Midbrain (tissue), 1 donor: ENCODE measurements at regions not wholly inside any gene's neighbourhood (a gene's known extent, or its start where the extent isn't known, plus 50 kb on each side); places are given as distances from the start of the nearest gene placed in this dataset.

Source experiments
- DNase-seq: peaks from one replicate; lab custom pipeline; 2025; lab: John Stamatoyannopoulos, UW

GRCh38 chr20:6886065-6886729, 118.7 kb downstream of the BMP2 start:
- no peak for DNase-seq

- no peak for DNase-seq
Measured at GRCh38 chr20:6887966-6888365, 120.5 kb downstream of the BMP2 start.

DNA sequence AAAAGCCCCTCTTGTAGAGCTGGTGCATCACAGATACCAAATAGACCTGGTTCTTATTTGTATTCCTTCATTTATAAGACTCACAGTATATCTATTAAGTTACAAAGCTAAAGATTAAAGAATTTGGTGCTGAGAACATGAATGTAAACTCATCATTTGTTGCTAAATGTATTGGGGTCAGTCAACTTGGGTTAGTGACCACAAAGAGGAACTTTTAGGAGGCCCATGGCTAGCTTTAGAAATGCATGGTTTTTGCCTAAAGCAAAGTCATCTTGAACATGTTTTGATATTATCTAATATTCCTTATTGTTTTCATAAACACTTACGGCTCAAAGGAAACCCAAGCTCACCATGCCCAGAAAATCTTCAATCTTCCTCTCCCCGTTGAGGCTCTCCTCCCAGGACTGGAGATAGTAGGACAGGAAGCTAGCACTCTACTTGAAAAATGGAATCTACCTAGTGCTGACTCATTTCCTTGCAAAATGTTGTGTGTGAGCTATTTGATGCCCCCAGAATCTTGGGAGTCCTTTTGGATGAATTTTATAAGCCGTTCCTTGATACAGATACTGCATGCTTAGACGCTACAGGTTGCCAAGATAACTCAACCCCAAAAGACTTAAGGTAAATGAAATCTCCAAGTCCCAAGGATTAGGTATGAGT, 121.4 kb downstream of the BMP2 start:
- no peak for DNase-seq

GRCh38 chr20:6892724-6893123, 125.2 kb downstream of the BMP2 start:
- no peak for DNase-seq

DNA sequence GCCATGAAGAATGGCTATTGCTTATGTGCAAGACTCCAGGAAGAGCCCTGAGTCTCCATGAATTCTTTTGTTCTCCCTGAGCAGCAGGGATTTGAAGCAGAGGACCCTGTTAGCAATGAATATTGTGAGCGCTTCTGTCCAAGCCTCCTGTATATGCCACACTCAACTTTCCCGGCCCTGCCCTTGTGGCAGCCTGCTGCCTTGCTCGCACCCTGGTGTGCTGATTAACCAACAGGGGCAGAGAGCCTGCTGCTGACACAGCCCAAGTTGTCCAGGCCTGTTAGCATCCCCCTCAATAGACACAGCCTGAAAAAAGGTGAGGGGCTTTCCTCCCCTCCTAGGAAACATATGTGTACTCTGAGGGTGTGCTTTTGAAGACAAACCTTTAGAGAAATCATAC, 131.4 kb downstream of the BMP2 start:
- DNase-seq = no peak

GRCh38 chr20:6906871-6907270, 139.4 kb downstream of the BMP2 start:
- DNase-seq = no peak

- DNase-seq = no peak
Measured at GRCh38 chr20:6908673-6909072, 141.2 kb downstream of the BMP2 start.

- no peak for DNase-seq
Measured at GRCh38 chr20:6909608-6910007, 142.1 kb downstream of the BMP2 start.

DNA sequence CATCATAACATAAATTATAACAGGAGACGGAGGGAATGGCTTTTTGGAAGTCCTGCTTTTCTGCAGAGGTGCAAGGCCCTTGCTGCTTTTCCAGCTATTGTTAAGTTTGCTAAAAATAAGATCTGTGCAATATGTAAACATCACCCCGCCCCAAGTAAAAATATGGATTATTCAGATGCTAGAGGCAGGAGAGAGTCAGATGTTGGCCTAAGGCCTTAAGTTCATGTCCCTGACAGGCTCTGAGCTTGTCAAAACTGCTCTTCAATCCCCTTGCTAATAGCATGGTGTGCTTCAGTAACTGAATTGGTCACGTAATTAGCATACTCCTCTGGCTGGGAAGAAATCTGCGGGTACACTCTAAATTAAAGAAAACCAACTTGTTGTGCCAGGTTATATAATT, 147.5 kb downstream of the BMP2 start:
- no peak for DNase-seq

GRCh38 chr20:6916938-6917337, 149.5 kb downstream of the BMP2 start:
- DNase-seq = no peak

- no peak for DNase-seq
Measured at GRCh38 chr20:6919792-6920468, 152.4 kb downstream of the BMP2 start.

DNA sequence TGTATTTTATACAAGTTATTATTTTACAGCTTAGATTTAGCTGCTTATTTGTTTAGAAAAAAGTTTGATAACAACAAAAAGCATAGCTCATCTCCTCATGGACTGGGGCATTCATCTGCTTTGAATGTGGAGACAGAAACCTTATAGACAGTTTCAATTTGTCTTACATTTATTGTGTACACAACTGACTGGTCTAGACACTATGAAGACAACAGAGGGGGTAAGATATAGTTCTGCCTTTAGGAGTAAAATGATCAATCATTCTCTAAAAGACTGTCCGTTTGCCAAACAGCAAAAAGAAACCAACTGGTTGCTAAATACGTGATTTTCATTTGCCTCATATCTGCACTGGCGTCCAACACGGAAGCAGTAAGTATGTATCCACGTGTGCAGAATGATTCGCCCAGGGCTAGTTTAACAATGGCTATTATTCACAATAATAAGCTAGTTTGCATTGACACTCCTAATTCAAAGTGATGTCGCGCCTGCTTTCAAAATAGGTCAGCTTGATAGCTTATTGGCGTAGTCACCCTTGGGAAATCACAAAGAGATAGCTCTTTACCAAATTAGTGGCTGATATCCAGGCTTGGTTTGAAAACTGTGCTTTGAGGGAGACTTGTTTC, 153.6 kb downstream of the BMP2 start:
- no peak for DNase-seq

DNA sequence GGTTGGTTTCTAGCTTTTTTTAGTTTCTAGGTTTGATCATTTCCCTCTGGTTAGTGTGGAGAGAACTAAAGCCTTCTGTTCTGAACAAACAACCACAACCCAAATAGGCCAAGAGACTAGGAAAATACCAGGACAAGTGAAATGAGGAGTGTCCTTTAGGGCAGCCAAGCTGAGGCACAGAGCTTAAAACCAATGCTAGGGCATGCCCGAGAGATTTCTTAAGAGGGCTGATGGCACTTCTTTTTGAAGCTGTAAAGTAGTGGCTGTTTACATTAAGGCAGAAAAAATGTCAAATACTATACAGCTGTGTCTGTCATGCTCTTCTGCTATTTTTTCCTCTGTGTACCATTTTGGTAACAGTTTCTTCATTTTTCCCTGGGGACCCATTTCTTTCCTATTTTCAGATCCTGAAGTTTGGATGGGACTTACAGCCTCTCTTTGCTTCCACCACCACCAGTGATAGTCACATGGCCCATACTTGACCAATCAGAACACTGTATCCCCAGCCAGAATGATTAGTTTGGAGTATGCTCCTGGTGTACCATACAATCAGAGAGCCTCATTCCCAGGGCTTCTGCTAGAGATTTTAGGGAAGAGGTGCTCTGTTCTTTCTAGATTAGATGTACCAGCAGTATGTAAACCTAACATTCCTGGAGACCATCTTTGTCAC, 154.4 kb downstream of the BMP2 start:
- no peak for DNase-seq

DNA sequence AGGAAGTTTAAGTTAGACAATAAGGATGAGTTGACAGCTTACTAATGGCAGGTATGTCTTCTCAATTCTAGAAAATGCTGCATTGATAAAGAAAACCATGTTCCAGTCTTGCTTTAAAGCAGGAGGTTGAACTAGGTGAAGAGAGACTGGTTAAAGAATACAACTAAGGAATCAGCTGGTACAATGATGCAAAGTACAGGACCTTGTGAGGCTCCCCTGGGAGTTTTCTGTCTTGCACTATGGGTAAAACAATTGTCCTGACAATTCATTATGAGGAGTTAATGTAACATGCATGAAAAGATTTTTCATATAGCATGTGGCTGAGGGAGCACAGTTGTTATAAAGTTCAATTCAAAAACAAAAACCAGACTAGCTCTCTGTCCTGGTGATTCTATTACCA, 157.2 kb downstream of the BMP2 start:
- DNase-seq = no peak

DNA sequence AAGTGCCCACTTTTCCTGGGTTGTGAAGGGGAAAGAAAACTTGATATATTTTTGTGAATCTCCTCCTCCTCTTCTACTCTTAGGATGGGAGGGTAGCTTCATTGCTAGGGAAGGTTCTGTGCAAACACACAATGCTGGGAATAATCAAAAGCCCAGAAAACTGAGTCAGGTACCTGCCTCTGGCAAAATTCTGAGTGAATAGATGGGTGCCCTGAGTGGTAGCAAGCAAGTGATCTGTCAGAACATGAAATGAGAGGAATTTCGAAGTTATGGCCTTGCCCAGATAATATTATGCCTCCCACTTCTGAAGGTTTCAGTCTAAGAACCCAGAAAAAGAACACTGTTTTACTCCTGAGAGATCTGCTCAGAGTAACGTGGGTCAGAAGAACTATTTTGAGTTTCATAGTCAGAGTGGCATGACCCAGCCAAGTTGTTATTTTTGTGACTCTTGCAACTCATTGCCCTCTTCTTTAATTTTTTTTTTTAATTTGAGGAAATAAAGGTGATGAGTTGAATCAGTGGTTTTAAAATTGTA, 158.3 kb downstream of the BMP2 start:
- no peak for DNase-seq

DNA sequence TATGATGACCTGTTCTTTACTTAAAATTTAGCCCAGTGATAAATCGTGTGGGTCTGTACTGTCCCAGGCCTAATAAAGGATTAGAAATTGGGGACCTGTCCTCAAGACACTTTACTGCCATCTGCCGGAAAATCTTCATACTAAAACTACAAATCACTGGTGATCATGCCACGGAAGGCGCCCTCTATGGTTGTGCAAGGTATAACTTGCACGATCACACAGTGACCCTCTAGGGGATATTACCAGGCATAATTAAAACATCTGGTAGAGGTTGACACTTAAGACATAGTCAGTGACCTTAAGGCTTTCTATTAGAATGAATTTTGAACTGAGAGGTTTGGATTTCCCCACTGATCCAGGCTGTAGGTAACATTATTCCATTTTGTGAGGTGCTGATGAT, 172.6 kb downstream of the BMP2 start:
- DNase-seq = no peak

GRCh38 chr20:6940876-6941275, 173.4 kb downstream of the BMP2 start:
- no peak for DNase-seq

DNA sequence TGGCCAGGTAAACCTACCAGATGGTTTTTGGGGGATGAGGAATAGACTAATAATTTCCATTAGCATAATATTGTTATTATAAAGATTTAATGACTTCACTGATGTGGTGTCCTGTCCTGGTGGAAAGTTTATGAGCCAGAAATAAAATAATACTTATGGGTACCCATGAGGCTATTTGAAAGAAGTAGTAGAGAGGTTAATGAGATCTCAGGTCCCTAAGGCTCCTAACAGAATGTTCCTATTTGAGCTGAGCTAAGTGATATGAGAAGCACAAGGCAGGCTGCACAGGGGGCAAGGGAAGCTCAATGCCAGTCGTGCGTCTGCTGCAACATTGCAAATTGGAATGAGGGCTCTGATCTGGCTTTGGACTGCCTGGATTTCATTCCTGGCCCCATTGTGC, 174.1 kb downstream of the BMP2 start:
- no peak for DNase-seq

GRCh38 chr20:6942266-6942665, 174.8 kb downstream of the BMP2 start:
- DNase-seq = no peak

DNA sequence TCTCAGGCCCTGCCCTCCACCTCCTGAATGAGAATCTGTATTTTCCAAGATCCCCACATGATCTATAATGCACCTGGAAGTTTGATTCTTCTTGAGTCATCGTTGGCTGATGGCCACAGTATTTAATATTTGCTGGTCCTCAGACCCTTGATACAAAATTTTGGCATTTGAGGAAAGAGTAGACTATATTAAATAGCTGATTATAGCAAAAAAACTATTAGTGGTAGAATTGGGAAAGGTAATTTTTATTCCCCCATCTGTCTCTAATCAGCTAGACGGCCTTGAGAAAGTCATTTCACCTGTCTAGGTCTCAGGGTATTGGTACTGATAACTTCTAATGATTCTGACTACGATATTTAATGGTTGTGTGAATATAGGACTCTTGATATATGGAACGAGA, 176.8 kb downstream of the BMP2 start:
- no peak for DNase-seq

DNA sequence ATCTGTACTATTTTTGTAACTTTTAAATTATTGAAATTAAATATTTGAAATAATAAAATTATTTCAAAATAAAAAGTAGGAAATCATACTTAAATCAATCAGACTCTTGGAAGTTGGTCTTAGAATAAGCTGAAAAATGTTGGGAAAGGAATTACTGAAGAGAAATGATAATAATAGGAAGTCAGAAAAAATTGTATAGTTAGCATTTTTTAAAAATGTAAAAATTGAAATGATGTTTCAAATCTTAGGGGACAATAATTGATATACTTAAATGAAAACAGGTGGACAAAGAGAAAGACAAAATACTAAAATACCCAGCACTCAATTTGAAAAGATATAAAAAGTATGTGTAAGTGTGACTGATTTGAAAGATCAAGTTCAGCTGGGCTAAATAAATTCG, 186.1 kb downstream of the BMP2 start:
- DNase-seq = no peak

DNA sequence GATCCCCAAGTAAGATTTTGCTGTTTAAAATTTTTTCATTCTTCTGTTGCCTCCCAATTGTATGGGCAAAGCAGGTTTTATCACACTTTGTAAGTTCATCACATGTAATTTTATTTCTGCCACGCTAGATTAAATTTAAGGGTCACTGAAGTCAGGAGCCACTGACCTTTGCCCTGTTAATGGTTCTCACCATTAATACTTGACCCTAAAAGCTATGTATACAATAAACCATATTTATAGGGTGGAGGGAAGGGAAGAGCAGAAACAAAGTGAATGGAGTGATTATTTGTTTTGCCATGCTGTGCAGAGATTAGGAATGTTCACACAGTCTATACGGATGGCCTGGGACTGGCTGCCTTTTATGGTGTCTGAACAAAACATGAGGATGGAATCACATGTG, 186.7 kb downstream of the BMP2 start:
- DNase-seq = no peak
